ENCODE measurements at regions not wholly inside any gene's neighbourhood (a gene's known extent, or its start where the extent isn't known, plus 50 kb on each side); places are given as distances from the start of the nearest gene placed in this dataset.

DNA sequence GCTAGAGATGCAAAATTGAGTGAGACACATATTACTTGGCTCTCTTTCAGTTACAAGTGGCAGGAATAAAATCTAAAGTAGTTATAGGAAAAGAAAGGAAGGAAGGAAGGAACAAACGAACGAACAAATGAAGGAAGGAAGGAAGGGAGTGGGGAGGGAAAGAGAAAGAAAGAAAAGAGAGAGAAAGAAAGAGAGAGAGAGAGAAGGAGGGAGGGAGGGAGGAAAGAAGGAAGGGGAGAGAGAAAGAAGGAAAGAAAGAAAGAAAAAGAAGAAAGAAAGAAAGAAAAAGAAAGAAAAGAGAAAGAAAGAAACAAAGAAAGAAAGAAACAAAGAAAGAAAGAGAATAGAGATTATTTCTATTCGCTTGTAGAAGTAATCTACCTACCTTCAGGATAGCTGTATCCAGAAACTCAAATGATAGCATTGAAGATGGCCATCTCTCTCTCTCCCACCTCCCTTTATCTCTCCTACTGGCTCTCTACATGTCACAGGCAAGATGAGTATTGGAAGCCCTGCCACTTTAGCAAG is 229.7 kb upstream of the TLE3 start:
- TF ChIP-seq, protein P1, sequence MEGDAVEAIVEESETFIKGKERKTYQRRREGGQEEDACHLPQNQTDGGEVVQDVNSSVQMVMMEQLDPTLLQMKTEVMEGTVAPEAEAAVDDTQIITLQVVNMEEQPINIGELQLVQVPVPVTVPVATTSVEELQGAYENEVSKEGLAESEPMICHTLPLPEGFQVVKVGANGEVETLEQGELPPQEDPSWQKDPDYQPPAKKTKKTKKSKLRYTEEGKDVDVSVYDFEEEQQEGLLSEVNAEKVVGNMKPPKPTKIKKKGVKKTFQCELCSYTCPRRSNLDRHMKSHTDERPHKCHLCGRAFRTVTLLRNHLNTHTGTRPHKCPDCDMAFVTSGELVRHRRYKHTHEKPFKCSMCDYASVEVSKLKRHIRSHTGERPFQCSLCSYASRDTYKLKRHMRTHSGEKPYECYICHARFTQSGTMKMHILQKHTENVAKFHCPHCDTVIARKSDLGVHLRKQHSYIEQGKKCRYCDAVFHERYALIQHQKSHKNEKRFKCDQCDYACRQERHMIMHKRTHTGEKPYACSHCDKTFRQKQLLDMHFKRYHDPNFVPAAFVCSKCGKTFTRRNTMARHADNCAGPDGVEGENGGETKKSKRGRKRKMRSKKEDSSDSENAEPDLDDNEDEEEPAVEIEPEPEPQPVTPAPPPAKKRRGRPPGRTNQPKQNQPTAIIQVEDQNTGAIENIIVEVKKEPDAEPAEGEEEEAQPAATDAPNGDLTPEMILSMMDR (IDR thresholded peaks at IDR 0.05): no peak
- no peak for TF ChIP-seq POLR2AphosphoS5 (IDR thresholded peaks at IDR 0.05)
